H9 (cell line): ENCODE measurements at regions not wholly inside any gene's neighbourhood (a gene's known extent, or its start where the extent isn't known, plus 50 kb on each side); places are given as distances from the start of the nearest gene placed in this dataset.

Experiments used
- DNase-seq: peaks from one replicate; pipeline ENCODE4 v3.0.0-alpha.2; 2017
- H2AFZ ChIP-seq: one replicate; pipeline ENCODE4 v1.6.1; 2013; ENCODE audit warnings: mild to moderate bottlenecking, low read length, control low read depth, moderate library complexity
- H2AK5ac ChIP-seq: 2 replicates; pipeline ENCODE4 v1.6.1; 2013; ENCODE audit warnings: low read length, control low read depth, mixed read lengths; ENCODE audit not compliant: insufficient read length
- H2BK120ac ChIP-seq: one replicate; pipeline ENCODE4 v1.6.1; 2013; ENCODE audit warnings: low read depth, mild to moderate bottlenecking, low read length, control low read depth, inconsistent platforms; ENCODE audit not compliant: poor library complexity, severe bottlenecking
- H2BK12ac ChIP-seq: 2 replicates; pipeline ENCODE4 v1.6.1; 2013; ENCODE audit warnings: low read length, control low read depth, mixed read lengths, low read depth; ENCODE audit not compliant: insufficient read length
- H2BK15ac ChIP-seq: 2 replicates; pipeline ENCODE4 v1.6.1; 2013; ENCODE audit warnings: low read depth, low read length, control low read depth
- H2BK20ac ChIP-seq: one replicate; pipeline ENCODE4 v1.6.1; 2013; ENCODE audit warnings: low read depth, mild to moderate bottlenecking, low read length, control low read depth, inconsistent platforms; ENCODE audit not compliant: poor library complexity, severe bottlenecking
- H2BK5ac ChIP-seq: 2 replicates; pipeline ENCODE4 v1.6.1; 2013; ENCODE audit warnings: low read length, control low read depth, mixed read lengths; ENCODE audit not compliant: insufficient read length
- H3K14ac ChIP-seq: 2 replicates; pipeline ENCODE4 v1.6.1; 2013; ENCODE audit warnings: low read length, control low read depth; ENCODE audit not compliant: insufficient read depth
- H3K18ac ChIP-seq: 2 replicates; pipeline ENCODE4 v1.6.1; 2013; ENCODE audit warnings: low read depth, mild to moderate bottlenecking, mixed read lengths, low read length, control low read depth; ENCODE audit not compliant: insufficient read length
- H3K23ac ChIP-seq: 2 replicates; pipeline ENCODE4 v1.6.1; 2013; ENCODE audit warnings: low read length, control low read depth, mixed read lengths, low read depth; ENCODE audit not compliant: insufficient read length
- H3K23me2 ChIP-seq: 2 replicates; pipeline ENCODE4 v1.6.1; 2013; ENCODE audit warnings: low read depth, mild to moderate bottlenecking, mixed read lengths, low read length, control low read depth; ENCODE audit not compliant: insufficient read length, poor library complexity, severe bottlenecking
- H3K27ac ChIP-seq: 2 replicates; pipeline ENCODE4 v1.5.1; 2013; ENCODE audit warnings: low read length, control low read depth, mixed read lengths, low read depth; ENCODE audit not compliant: insufficient read length
- H3K27me3 ChIP-seq: 2 replicates; pipeline ENCODE4 v1.6.1; 2013; ENCODE audit warnings: low read length, control low read depth, inconsistent platforms; ENCODE audit not compliant: insufficient read depth
- H3K4ac ChIP-seq: 2 replicates; pipeline ENCODE4 v1.6.1; 2013; ENCODE audit warnings: low read depth, mild to moderate bottlenecking, control low read depth, inconsistent platforms, low read length, moderate library complexity
- H3K4me1 ChIP-seq: 2 replicates; pipeline ENCODE4 v1.6.1; 2013; ENCODE audit warnings: low read length, control low read depth, inconsistent platforms; ENCODE audit not compliant: insufficient read depth
- H3K4me2 ChIP-seq: 2 replicates; pipeline ENCODE4 v1.6.1; 2013; ENCODE audit warnings: low read length, control low read depth, mixed read lengths; ENCODE audit not compliant: insufficient read length, insufficient read depth
- H3K56ac ChIP-seq: 2 replicates; pipeline ENCODE4 v1.6.1; 2013; ENCODE audit warnings: low read depth, mild to moderate bottlenecking, mixed read lengths, low read length, control low read depth; ENCODE audit not compliant: insufficient read length
- H3K79me1 ChIP-seq: 2 replicates; pipeline ENCODE4 v1.6.1; 2013; ENCODE audit warnings: low read depth, mild to moderate bottlenecking, moderate library complexity, low read length, control low read depth, inconsistent platforms; ENCODE audit not compliant: insufficient read depth, poor library complexity, severe bottlenecking
- H3K79me2 ChIP-seq: 2 replicates; pipeline ENCODE4 v1.6.1; 2013; ENCODE audit warnings: low read length, control low read depth, inconsistent platforms; ENCODE audit not compliant: insufficient read depth
- H3K9ac ChIP-seq: 2 replicates; pipeline ENCODE4 v1.6.1; 2013; ENCODE audit warnings: low read length, control low read depth, mixed read lengths; ENCODE audit not compliant: insufficient read length; ENCODE audit errors: extremely low read depth
- H3K9me3 ChIP-seq: one replicate; pipeline ENCODE4 v1.6.1; 2013; ENCODE audit warnings: low read depth, low read length, inconsistent platforms; ENCODE audit not compliant: control insufficient read depth
- H3T11ph ChIP-seq: one replicate; pipeline ENCODE4 v1.6.1; 2013; ENCODE audit warnings: mild to moderate bottlenecking, low read length, control low read depth, inconsistent platforms
- H4K20me1 ChIP-seq: one replicate; pipeline ENCODE4 v1.6.1; 2013; ENCODE audit not compliant: control insufficient read depth, insufficient read length, insufficient read depth
- H4K5ac ChIP-seq: 2 replicates; pipeline ENCODE4 v1.6.1; 2013; ENCODE audit warnings: low read depth, mild to moderate bottlenecking, mixed read lengths, low read length, control low read depth; ENCODE audit not compliant: insufficient read length
- H4K8ac ChIP-seq: replicated peaks from 2 replicates; pipeline ENCODE4 v1.6.1; 2013; ENCODE audit warnings: low read length, control low read depth, mixed read lengths, low read depth; ENCODE audit not compliant: insufficient read length
- H4K91ac ChIP-seq: 2 replicates; pipeline ENCODE4 v1.6.1; 2013; ENCODE audit warnings: low read depth, mild to moderate bottlenecking, moderate library complexity, mixed read lengths, low read length, control low read depth; ENCODE audit not compliant: insufficient read length
- H3K27ac Mint-ChIP-seq, 3 experiments: 2 replicates in 2 of 3; 3 replicates in 1 of 3; pipeline ENCODE4 v1.8.0; 2020 to 2021; ENCODE audit warnings: mixed read lengths in 3 of 3, mild to moderate bottlenecking in 1 of 3, moderate library complexity in 1 of 3
- H3K27me3 Mint-ChIP-seq: 2 replicates; pipeline ENCODE4 v1.8.0; 2021; ENCODE audit warnings: low read depth, mild to moderate bottlenecking, moderate library complexity, mixed read lengths
- H3K36me3 Mint-ChIP-seq, 3 experiments: 2 replicates in 2 of 3; 3 replicates in 1 of 3; pipeline ENCODE4 v1.8.0; 2020 to 2021; ENCODE audit warnings: low read depth in 3 of 3, mixed read lengths in 3 of 3; ENCODE audit not compliant: insufficient read depth in 1 of 3
- H3K4me1 Mint-ChIP-seq, 2 experiments: 2 replicates each; pipeline ENCODE4 v1.8.0; 2020; ENCODE audit warnings: mixed read lengths in 2 of 2
- H3K4me3 Mint-ChIP-seq, 2 experiments: 2 replicates in 1 of 2; 3 replicates in 1 of 2; pipeline ENCODE4 v1.8.0; 2020 to 2021; ENCODE audit warnings: mild to moderate bottlenecking in 2 of 2, mixed read lengths in 2 of 2, moderate library complexity in 1 of 2
- H3K9me3 Mint-ChIP-seq, 2 experiments: 2 replicates in 1 of 2; 3 replicates in 1 of 2; pipeline ENCODE4 v1.8.0; 2020; ENCODE audit warnings: mild to moderate bottlenecking in 2 of 2, mixed read lengths in 2 of 2, moderate library complexity in 1 of 2
- WGBS: extraction: QIAGEN DNeasy Blood & Tissue Kit; methylation state at CpG from one replicate; pipeline ENCODE4 v1.1.7; 2013; ENCODE audit warnings: missing lambda C conversion rate, low lambda C conversion rate, mixed read lengths; ENCODE audit not compliant: insufficient read length; ENCODE audit errors: extremely low coverage; 5-methylcytosine and 5-hydroxymethylcytosine counted together
- TF ChIP-seq, protein P1 (sequence below): fragments of 200-600 bp; sonication (generic); conservative IDR thresholded peaks from 3 replicates; pipeline ENCODE4 v1.8.0; 2021; ENCODE audit warnings: antibody characterized with exemption, mild to moderate bottlenecking

DNA sequence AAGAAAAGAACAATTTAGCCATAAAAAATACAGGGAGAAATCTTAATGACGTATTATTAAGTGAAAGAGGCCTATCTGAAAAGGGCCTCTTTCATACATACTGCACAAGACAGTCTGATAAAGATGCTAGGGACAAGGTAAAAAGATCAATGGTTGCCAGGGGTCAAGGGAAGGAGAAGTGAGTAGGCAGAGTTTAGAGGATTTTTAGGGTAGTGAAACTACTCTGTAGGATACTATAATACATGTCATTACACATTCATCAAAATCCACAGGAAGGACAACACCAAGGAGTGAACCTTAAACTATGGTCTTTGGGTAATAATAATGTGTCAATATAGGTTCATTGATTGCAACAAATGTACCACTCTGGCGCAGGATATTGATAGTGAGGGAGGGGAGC, 289.3 kb downstream of the FSIP2 start:
- Histone ChIP-seq H3K18ac (no peak overlapping the region), H2AK5ac (no peak overlapping the region), H4K5ac (no peak overlapping the region), H3K27ac (no peak overlapping the region), H3K4me2 (no peak overlapping the region), H3K27me3 (no peaks in the 10 kb centered on the region), H4K91ac (no peak overlapping the region), H2BK15ac (no peak overlapping the region), H3K79me2 (no peaks in the 10 kb centered on the region), H3K23ac (no peak overlapping the region), H2BK20ac (no peak overlapping the region), H2BK12ac (no peak overlapping the region), H4K8ac (no peak overlapping the region), H2BK5ac (no peak overlapping the region), H3T11ph (no peak overlapping the region), H2BK120ac (no peak overlapping the region), H3K4me1 (no peaks in the 10 kb centered on the region), H3K23me2 (no peaks in the 10 kb centered on the region), H3K4ac (no peak overlapping the region), H3K9me3 (no peaks in the 10 kb centered on the region), H3K56ac (no peak overlapping the region), H4K20me1 (no peaks in the 10 kb centered on the region), H2AFZ (no peak overlapping the region), H3K79me1 (no peaks in the 10 kb centered on the region), H3K9ac (no peak overlapping the region), H3K14ac (no peak overlapping the region)
- TF ChIP-seq, protein P1, sequence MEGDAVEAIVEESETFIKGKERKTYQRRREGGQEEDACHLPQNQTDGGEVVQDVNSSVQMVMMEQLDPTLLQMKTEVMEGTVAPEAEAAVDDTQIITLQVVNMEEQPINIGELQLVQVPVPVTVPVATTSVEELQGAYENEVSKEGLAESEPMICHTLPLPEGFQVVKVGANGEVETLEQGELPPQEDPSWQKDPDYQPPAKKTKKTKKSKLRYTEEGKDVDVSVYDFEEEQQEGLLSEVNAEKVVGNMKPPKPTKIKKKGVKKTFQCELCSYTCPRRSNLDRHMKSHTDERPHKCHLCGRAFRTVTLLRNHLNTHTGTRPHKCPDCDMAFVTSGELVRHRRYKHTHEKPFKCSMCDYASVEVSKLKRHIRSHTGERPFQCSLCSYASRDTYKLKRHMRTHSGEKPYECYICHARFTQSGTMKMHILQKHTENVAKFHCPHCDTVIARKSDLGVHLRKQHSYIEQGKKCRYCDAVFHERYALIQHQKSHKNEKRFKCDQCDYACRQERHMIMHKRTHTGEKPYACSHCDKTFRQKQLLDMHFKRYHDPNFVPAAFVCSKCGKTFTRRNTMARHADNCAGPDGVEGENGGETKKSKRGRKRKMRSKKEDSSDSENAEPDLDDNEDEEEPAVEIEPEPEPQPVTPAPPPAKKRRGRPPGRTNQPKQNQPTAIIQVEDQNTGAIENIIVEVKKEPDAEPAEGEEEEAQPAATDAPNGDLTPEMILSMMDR = no peak
- no peak overlapping the region for H3K4me3 Mint-ChIP-seq
- H3K4me1 Mint-ChIP-seq = no peaks in the 10 kb centered on the region
- no peak overlapping the region for H3K27ac Mint-ChIP-seq
- no peaks in the 10 kb centered on the region for H3K9me3 Mint-ChIP-seq
- H3K36me3 Mint-ChIP-seq = no peaks in the 10 kb centered on the region
- no CpG with 5 or more reads among the region's 2 CpGs for WGBS
- DNase-seq = no peak
- no peaks in the 10 kb centered on the region for H3K27me3 Mint-ChIP-seq
